Activated CD4-positive, alpha-beta T cell treated with anti-CD3 and anti-CD28 coated beads, Interleukin-10, Interleukin-2, amounts not matched to agents 100 ng/mL and 50 ng/mL, durations not matched to agents 16 hours and 8 hours (primary cell): ENCODE measurements at regions not wholly inside any gene's neighbourhood (a gene's known extent, or its start where the extent isn't known, plus 50 kb on each side); places are given as distances from the start of the nearest gene placed in this dataset.

ENCODE experiments used
- DNase-seq: peaks from one replicate; pipeline ENCODE4 v3.0.0-alpha.2; 2020

GRCh38 chr3:23748398-23749110 is 57.2 kb upstream of the UBE2E1 start:
- DNase-seq = no peak

- no peak for DNase-seq
Measured at GRCh38 chr3:23749609-23750008, 56.1 kb upstream of the UBE2E1 start.

DNA sequence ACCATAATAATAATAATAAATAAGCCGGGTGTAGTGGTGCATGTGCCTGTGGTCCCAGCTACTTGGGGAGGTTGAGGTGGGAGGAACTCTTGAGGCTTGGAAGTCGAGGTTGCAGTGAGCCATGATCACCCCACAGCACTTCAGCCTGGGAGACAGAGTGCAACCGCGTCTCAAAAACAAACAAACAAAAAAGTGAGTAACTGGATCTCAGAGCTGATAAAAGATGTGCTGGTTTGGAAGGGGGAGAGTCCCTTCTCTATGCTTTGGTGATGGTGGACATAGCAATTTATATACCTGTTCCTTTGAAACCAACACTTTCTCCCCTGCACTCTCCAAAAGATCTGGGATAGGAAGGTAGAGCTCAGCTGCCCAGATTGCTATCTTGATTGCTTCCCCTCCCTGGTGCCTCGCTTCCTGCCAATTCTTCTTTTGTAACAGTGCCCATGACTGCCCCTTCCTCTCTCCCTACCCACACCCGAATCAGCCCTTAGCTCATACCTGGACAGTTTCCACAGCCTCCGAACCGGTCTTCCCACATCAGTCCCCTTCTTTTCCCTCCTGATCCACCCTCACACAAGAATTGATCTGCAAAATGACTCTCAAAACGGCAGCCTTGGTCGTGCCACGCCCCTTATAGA is 55.1 kb upstream of the UBE2E1 start:
- DNase-seq = no peak

DNA sequence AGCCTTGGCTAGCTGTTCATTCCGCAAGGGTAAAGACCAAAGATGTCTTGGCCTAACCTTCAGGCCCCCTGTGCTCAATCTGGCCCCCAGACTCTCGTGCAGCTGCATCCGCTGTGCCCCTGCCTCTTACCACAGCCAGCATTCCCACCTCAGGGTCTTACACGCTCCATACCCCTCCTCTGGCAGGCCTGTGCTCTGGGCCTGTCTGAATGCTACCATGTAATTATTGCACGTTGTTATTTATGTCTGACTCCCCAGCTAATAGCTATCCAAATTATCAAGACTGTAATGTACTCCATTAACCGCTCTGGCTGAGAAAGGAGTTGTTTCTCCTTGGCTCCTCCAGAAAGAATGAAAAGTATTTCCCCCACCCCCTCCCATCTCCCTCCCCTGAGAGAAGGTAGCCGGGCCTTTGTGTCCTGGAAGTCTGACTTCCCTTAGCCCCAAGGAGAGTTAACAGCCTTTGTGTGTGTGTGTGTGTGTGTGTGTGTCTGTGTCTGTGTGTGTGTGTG is 54.5 kb upstream of the UBE2E1 start:
- DNase-seq = no peak

GRCh38 chr3:23752126-23752525 is 53.6 kb upstream of the UBE2E1 start:
- no peak for DNase-seq

- DNase-seq = no peak
Measured at GRCh38 chr3:23754215-23754614, 51.5 kb upstream of the UBE2E1 start.
